SKM-1 (cell line): ENCODE measurements at regions not wholly inside any gene's neighbourhood (a gene's known extent, or its start where the extent isn't known, plus 50 kb on each side); places are given as distances from the start of the nearest gene placed in this dataset.
A peak's percentile ranks its signal among the peaks of the same experiment; 100 is the strongest.
"Not testable (repeated sequence)": the region's sequence is repeated elsewhere in the genome, so short reads cannot be mapped to it uniquely, and the experiment has no call there.

Source experiments
- DNase-seq: peaks from one replicate; lab custom pipeline; 2025; ENCODE audit not compliant: unreplicated experiment; lab: John Stamatoyannopoulos, UW

DNA sequence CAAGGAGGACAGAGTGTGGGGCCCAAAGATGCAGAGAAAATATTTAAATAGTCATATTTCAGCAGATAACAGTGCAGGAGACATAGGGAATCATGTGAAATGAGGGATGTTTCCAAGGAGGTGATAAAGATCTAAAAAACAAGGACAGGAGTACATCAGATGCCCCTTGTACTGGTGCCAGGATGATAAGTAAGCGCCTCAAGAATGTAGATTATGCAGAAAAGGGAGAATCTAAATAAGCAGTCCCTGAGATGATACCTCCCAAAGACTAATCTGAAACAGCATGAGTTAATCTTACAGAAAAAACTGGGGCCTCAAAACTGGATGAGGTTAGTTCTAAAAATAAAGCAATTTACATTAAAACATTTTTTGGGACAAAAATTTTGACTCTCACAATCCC lies 136.1 kb upstream of the WDFY3 start:
- no peak for DNase-seq

DNA sequence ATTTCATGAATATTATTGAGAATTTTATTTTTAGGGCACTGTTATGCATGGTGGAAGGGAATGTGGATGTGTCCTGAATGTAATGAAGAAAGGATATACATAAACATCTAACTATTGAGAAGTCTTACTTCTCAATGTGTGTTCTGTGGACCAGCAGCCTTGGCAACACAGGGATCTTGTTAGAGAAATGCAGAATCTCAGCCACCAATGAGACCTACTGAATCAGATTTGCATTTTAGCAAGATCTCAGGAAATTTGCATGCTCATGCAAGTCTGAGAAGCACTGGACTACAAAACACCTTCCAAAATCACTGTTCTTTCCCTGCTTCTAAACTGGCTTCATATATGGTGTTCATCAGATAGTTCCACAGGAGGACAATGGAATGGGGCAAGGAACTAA lies 139.7 kb upstream of the WDFY3 start:
- no peak for DNase-seq

- DNase-seq = no peak
These were observed 140.4 kb upstream of the WDFY3 start for GRCh38 chr4:85106805-85107336.

- DNase-seq = no peak
These were observed 141.1 kb upstream of the WDFY3 start for GRCh38 chr4:85107553-85107952.

DNA sequence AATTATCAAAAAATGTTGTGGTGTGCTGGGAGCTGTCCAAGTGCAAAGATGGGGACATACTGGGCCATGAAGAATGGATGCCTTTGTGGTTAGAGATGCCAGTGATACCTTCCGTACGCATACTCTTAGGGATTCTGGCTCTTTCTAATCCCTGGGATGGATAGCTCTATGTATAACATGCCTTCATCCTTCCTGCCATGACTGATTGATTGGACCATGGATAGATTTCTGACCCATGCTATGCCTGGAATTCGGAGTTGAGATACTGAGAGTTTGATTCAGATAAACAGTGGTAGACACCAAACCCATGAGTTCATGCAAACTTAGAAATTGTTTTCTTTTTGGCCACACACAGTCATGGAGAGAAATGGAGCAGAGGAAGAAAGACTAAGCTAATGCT lies 147.2 kb upstream of the WDFY3 start:
- no peak for DNase-seq

DNA sequence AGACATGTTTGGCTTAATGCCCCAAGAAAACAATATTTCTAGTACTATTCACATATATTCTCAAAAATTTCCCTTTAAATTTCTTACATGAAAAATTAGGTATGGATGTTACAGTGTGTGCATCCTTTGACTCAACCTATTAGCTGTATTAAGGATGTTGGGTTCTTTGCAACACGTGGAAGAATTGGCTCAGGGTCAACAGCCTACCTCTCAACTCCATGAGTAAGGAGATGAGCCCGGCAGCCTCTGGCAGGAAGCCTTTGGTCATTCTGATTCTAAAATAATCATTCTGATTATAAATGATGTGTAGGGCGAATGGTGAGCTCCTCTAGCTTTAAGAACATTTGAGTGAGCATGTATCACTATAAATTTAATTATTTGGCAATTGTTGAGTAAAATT lies 148.0 kb upstream of the WDFY3 start:
- DNase-seq = no peak

DNA sequence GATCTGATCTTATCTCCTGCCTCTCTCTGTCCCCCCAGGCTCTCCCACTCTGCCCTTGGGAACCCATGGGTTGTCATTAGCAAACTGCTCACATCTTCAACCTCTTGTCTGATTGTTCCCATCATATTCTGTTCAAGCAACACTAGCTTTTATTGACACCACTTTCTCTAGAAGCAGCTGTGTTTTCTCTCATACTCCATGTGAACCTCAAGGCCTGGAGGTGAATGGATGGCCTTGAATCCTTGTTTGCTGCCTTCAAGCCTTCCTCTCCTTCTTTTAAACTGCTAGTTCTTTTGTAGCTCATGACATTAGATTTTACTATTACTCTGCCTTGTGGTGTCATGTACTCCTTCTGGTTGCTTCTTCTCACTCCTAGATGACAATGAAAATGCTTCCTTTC lies 149.5 kb upstream of the WDFY3 start:
- no peak for DNase-seq

- DNase-seq = no peak
These were observed 159.2 kb upstream of the WDFY3 start for GRCh38 chr4:85125688-85126087.

- no peak for DNase-seq
These were observed 160.6 kb upstream of the WDFY3 start for GRCh38 chr4:85126991-85127591.

- no peak for DNase-seq
These were observed 161.2 kb upstream of the WDFY3 start for GRCh38 chr4:85127653-85128052.

GRCh38 chr4:85128246-85129204 lies 162.0 kb upstream of the WDFY3 start:
- DNase-seq = no peak

DNA sequence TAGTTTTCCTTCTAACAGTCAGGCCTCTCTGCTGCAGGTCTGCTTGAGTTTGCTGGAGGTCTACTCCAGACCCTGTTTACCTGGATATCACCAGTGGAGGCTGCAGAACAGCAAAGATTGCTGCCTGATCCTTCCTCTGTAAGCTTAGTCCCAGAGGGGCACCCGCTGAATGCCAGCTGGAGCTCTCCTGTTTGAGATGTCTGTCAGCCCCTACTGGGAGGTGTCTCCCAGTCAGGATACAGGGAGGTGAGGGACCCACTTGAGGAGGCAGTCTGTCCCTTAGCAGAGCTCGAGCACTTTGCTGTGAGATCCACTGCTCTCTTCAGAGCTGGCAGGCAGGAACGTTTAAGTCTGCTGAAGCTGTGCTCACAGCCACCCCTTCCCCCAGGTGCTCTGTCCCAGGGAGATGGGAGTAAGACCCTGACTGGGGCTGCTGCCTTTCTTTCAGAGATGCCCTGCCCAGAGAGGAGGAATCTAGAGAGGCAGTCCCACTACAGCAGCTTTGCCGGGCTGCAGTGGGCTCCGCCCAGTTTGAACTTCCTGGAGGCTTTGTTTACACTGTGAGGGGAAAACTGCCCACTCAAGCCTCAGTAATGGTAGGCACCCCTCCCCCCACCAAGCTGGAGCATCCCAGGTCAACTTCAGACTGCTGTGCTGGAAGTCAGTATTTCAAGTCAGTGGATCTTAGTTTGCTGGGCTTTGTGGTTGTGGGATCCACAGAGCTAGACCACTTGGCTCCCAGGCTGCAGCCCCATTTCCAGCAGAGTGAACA lies 163.1 kb upstream of the WDFY3 start:
- not testable (repeated sequence) for DNase-seq

GRCh38 chr4:85132117-85132516 lies 165.6 kb upstream of the WDFY3 start:
- DNase-seq = no peak

GRCh38 chr4:85132570-85132969 lies 166.1 kb upstream of the WDFY3 start:
- no peak for DNase-seq

GRCh38 chr4:85139749-85140148 lies 173.3 kb upstream of the WDFY3 start:
- not testable (repeated sequence) for DNase-seq

DNA sequence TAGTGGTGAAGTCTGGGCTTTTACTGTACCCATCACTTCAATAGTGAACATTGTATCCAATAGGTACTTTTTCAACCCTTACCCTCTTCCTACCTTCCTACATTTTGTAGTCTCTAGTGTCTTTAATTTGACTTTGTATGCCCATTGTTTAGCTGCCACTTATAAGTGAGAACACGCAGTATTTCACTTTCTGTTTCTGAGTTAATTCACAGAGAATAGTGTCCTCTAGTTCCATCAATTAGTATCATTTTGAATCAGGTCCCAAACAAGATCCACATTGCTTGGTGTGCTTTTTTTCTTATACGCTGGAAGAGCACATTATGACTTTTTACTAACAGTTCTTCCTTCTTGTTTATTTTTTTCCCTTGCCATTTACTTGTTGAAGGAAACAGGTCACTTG lies 176.0 kb upstream of the WDFY3 start:
- no peak for DNase-seq

GRCh38 chr4:85147481-85148076 lies 181.1 kb upstream of the WDFY3 start:
- peak; percentile 67 for DNase-seq

DNA sequence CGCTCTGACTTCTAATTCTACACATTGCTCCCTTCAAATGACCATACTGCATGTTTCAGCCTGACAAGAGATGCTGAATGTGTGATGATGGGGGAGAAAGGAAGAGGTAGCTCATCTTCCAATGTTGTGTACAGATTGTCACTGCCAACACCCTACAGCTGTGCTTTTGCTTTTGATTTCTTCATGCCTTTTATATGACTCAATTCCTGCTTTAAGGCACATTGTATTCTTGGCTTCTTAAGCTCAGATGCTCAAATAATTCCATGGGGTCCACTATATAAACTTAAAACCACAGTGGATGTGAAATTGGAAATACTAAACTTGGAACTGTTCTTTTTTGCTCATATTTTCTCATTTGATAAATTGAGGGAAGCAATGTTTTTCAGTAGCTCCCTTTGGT lies 183.2 kb upstream of the WDFY3 start:
- DNase-seq = no peak

GRCh38 chr4:85151371-85151770 lies 184.9 kb upstream of the WDFY3 start:
- no peak for DNase-seq

DNA sequence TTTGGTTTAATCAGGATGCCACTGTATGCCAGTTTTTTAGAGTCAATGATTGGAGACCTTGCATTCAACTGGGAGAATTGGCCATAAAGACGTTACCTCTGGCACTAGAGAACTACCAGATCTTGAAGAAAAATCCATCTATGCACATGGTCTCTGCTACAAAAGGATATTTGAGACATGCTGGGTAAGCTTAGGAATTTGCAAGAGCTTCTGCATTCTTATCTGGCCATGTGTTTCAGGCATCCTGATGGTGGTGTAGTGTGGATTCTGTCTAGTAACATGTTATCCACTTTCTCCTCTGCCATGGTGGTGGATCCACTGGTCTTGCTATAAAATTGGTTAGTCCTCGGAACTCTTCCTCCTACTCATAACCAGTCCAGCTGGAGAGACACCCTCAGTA lies 185.3 kb upstream of the WDFY3 start:
- DNase-seq = no peak

GRCh38 chr4:85152480-85152879 lies 186.0 kb upstream of the WDFY3 start:
- DNase-seq = no peak
